ENCODE measurements at regions not wholly inside any gene's neighbourhood (a gene's known extent, or its start where the extent isn't known, plus 50 kb on each side); places are given as distances from the start of the nearest gene placed in this dataset.

DNA sequence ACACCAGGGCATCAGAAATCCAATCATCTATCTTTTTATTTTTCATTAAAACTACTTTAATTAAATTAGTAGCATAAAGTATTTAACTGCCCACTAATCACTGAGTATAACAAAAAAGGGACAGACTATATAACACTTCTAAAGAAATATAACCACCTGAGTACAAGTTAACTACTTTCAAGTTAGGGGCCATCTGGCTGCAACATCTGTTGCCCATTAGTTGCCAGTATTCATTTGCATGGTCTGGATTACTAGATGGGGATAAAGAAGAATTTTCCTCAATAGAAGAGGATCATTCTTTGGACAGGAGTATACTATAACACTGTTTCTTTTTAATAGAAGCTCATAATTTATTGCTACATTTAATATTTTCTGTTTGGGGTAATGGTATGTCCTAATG lies 446.4 kb downstream of the AMY1C start:
- TF ChIP-seq, protein P1, sequence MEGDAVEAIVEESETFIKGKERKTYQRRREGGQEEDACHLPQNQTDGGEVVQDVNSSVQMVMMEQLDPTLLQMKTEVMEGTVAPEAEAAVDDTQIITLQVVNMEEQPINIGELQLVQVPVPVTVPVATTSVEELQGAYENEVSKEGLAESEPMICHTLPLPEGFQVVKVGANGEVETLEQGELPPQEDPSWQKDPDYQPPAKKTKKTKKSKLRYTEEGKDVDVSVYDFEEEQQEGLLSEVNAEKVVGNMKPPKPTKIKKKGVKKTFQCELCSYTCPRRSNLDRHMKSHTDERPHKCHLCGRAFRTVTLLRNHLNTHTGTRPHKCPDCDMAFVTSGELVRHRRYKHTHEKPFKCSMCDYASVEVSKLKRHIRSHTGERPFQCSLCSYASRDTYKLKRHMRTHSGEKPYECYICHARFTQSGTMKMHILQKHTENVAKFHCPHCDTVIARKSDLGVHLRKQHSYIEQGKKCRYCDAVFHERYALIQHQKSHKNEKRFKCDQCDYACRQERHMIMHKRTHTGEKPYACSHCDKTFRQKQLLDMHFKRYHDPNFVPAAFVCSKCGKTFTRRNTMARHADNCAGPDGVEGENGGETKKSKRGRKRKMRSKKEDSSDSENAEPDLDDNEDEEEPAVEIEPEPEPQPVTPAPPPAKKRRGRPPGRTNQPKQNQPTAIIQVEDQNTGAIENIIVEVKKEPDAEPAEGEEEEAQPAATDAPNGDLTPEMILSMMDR (IDR thresholded peaks at IDR 0.05) = no peak
- TF ChIP-seq POLR2A (IDR thresholded peaks at IDR 0.05) = no peak
